ENCODE measurements at regions not wholly inside any gene's neighbourhood (a gene's known extent, or its start where the extent isn't known, plus 50 kb on each side); places are given as distances from the start of the nearest gene placed in this dataset.

- Histone ChIP-seq H3K9me3 (ENCODE audit: insufficient read depth, low read depth, low read length) (no peaks in the 10 kb centered on the region), H3K4me1 (ENCODE audit: insufficient read depth, low read length, poor library complexity, severe bottlenecking) (no peaks in the 10 kb centered on the region), H3K9me2 (replicated peaks; ENCODE audit: low read depth, low read length) (no peaks in the 10 kb centered on the region), H3K4me2 (ENCODE audit: low read depth, low read length, poor library complexity, severe bottlenecking) (no peak overlapping the region), H3K9ac (ENCODE audit: low read depth, low read length, poor library complexity, severe bottlenecking) (no peak overlapping the region), H3K79me2 (ENCODE audit: insufficient read depth, low read length) (no peaks in the 10 kb centered on the region), H3K4me3 (ENCODE audit: low read length, poor library complexity, severe bottlenecking) (no peak overlapping the region), H3K27me3 (ENCODE audit: insufficient read depth, low read length, poor library complexity, severe bottlenecking) (no peaks in the 10 kb centered on the region), H3K36me3 (ENCODE audit: insufficient read depth, low read length) (no peaks in the 10 kb centered on the region), H4K20me1 (ENCODE audit: insufficient read depth, low read length, poor library complexity, severe bottlenecking) (no peaks in the 10 kb centered on the region), H3F3A (ENCODE audit: low read depth) (no peaks in the 10 kb centered on the region), H2AFZ (ENCODE audit: low read length) (no peak overlapping the region; the same call in 1 of the 2 replicates)
- TF ChIP-seq EZH2phosphoT487 (IDR thresholded peaks at IDR 0.05; ENCODE audit: borderline replicate concordance), result no peak
- TF ChIP-seq CTCF (conservative IDR thresholded peaks at IDR 0.05; ENCODE audit: low read length), result no peak
Observed at GRCh38 chr7:131689662-131690234, 133.3 kb upstream of the PODXL start.

- H3K9me2 ChIP-seq (replicated peaks; ENCODE audit: low read depth, low read length), result no peaks in the 10 kb centered on the region
- H3K9ac ChIP-seq (ENCODE audit: low read depth, low read length, poor library complexity, severe bottlenecking), result no peak overlapping the region
- no peaks in the 10 kb centered on the region for H3K36me3 ChIP-seq (ENCODE audit: insufficient read depth, low read length)
- no peaks in the 10 kb centered on the region for H3K27me3 ChIP-seq (ENCODE audit: insufficient read depth, low read length, poor library complexity, severe bottlenecking)
- no peak overlapping the region for H3K4me3 ChIP-seq (ENCODE audit: low read length, poor library complexity, severe bottlenecking)
- no peaks in the 10 kb centered on the region for H3K9me3 ChIP-seq (ENCODE audit: insufficient read depth, low read depth, low read length)
- TF ChIP-seq CTCF (conservative IDR thresholded peaks at IDR 0.05; ENCODE audit: low read length) (peak; percentile 95), EZH2phosphoT487 (IDR thresholded peaks at IDR 0.05; ENCODE audit: borderline replicate concordance) (no peak)
- no peaks in the 10 kb centered on the region for H3K4me1 ChIP-seq (ENCODE audit: insufficient read depth, low read length, poor library complexity, severe bottlenecking)
- no peaks in the 10 kb centered on the region for H3K79me2 ChIP-seq (ENCODE audit: insufficient read depth, low read length)
- H4K20me1 ChIP-seq (ENCODE audit: insufficient read depth, low read length, poor library complexity, severe bottlenecking), result no peaks in the 10 kb centered on the region
- H3F3A ChIP-seq (ENCODE audit: low read depth), result no peaks in the 10 kb centered on the region
- no peak overlapping the region for H3K4me2 ChIP-seq (ENCODE audit: low read depth, low read length, poor library complexity, severe bottlenecking)
- H2AFZ ChIP-seq (ENCODE audit: low read length), result no peak overlapping the region
Observed at GRCh38 chr7:131688738-131689661, 132.6 kb upstream of the PODXL start.

DNA sequence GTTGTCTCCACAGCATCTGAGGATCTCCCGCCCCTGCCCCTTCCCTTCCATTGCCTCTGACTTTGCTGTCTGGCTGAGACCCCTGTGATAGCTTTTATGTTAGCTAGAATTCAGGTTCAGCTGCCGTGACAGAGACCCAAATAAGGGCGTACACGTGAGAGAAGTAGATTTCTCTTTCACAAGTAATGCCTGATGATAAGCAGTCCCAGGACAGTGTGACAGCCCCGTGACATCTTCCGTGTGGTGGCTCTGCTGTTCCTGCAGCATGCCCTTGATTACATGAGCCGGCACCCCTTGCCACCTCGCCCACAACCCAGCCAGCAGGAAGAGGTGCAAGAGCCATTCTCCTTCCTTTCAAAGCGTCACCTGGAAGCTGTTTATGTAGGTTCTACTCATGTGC is 130.9 kb upstream of the PODXL start:
- Histone ChIP-seq H3F3A (ENCODE audit: low read depth) (no peaks in the 10 kb centered on the region), H4K20me1 (ENCODE audit: insufficient read depth, low read length, poor library complexity, severe bottlenecking) (no peaks in the 10 kb centered on the region), H3K36me3 (ENCODE audit: insufficient read depth, low read length) (no peaks in the 10 kb centered on the region), H3K9me3 (ENCODE audit: insufficient read depth, low read depth, low read length) (no peaks in the 10 kb centered on the region), H3K79me2 (ENCODE audit: insufficient read depth, low read length) (no peaks in the 10 kb centered on the region), H3K27me3 (ENCODE audit: insufficient read depth, low read length, poor library complexity, severe bottlenecking) (no peaks in the 10 kb centered on the region), H2AFZ (ENCODE audit: low read length) (peak overlapping the region; percentile 48; the same call in 1 of the 2 replicates), H3K4me1 (ENCODE audit: insufficient read depth, low read length, poor library complexity, severe bottlenecking) (no peaks in the 10 kb centered on the region), H3K9me2 (replicated peaks; ENCODE audit: low read depth, low read length) (no peaks in the 10 kb centered on the region), H3K4me3 (ENCODE audit: low read length, poor library complexity, severe bottlenecking) (no peak overlapping the region), H3K9ac (ENCODE audit: low read depth, low read length, poor library complexity, severe bottlenecking) (no peak overlapping the region), H3K4me2 (ENCODE audit: low read depth, low read length, poor library complexity, severe bottlenecking) (no peak overlapping the region)
- TF ChIP-seq CTCF (conservative IDR thresholded peaks at IDR 0.05; ENCODE audit: low read length), result no peak
- no peak for TF ChIP-seq EZH2phosphoT487 (IDR thresholded peaks at IDR 0.05; ENCODE audit: borderline replicate concordance)
